Neural progenitor cell (in vitro differentiated cells): ENCODE measurements at regions not wholly inside any gene's neighbourhood (a gene's known extent, or its start where the extent isn't known, plus 50 kb on each side); places are given as distances from the start of the nearest gene placed in this dataset.

Source experiments
- DNase-seq: peaks from one replicate; pipeline ENCODE4 v3.0.0-alpha.2; 2016; ENCODE audit warnings: low spot score
- H2AFZ ChIP-seq: fragments of 200-600 bp; sonication (generic); replicated peaks from 2 replicates; pipeline ENCODE4 v1.6.1; 2016; ENCODE audit warnings: antibody characterized with exemption
- H3F3A ChIP-seq: fragments of 200-600 bp; sonication (generic); 2 replicates; pipeline ENCODE4 v1.6.1; 2016; ENCODE audit warnings: antibody characterized with exemption, low read depth
- H3K27ac ChIP-seq: fragments of 200-600 bp; sonication (generic); 2 replicates; pipeline ENCODE4 v1.5.1; 2016; ENCODE audit warnings: mild to moderate bottlenecking
- H3K27me3 ChIP-seq: fragments of 200-600 bp; sonication (generic); 2 replicates; pipeline ENCODE4 v1.6.1; 2016; ENCODE audit warnings: mild to moderate bottlenecking, moderate library complexity
- H3K36me3 ChIP-seq: fragments of 200-600 bp; sonication (generic); 2 replicates; pipeline ENCODE4 v1.5.1; 2016
- H3K4me1 ChIP-seq: fragments of 200-600 bp; sonication (generic); 2 replicates; pipeline ENCODE4 v1.6.1; 2016; ENCODE audit warnings: mixed run types
- H3K4me2 ChIP-seq: fragments of 200-600 bp; sonication (generic); 2 replicates; pipeline ENCODE4 v1.6.1; 2016
- H3K4me3 ChIP-seq: fragments of 200-600 bp; sonication (generic); 2 replicates; pipeline ENCODE4 v1.5.1; 2016
- H3K79me2 ChIP-seq: fragments of 200-600 bp; sonication (generic); 2 replicates; pipeline ENCODE4 v1.6.1; 2016; ENCODE audit warnings: low read depth
- H3K9ac ChIP-seq: fragments of 200-600 bp; sonication (generic); 2 replicates; pipeline ENCODE4 v1.6.1; 2016
- H3K9me3 ChIP-seq: fragments of 200-600 bp; sonication (generic); 2 replicates; pipeline ENCODE4 v1.5.1; 2016; ENCODE audit warnings: low read depth
- H4K20me1 ChIP-seq: fragments of 200-600 bp; sonication (generic); 2 replicates; pipeline ENCODE4 v1.6.1; 2016; ENCODE audit warnings: low read depth
- H3K27ac Mint-ChIP-seq: 3 replicates; pipeline ENCODE4 v1.8.0; 2021; ENCODE audit warnings: mixed read lengths
- H3K27me3 Mint-ChIP-seq: 2 replicates; pipeline ENCODE4 v1.8.0; 2022; ENCODE audit warnings: low read depth, mild to moderate bottlenecking, inconsistent platforms, moderate library complexity, mixed read lengths; ENCODE audit not compliant: insufficient read depth
- H3K36me3 Mint-ChIP-seq: 3 replicates; pipeline ENCODE4 v1.8.0; 2021; ENCODE audit warnings: mixed read lengths
- H3K4me1 Mint-ChIP-seq: 3 replicates; pipeline ENCODE4 v1.8.0; 2021; ENCODE audit warnings: mixed read lengths
- H3K4me3 Mint-ChIP-seq: 3 replicates; pipeline ENCODE4 v1.8.0; 2021; ENCODE audit warnings: mild to moderate bottlenecking, moderate library complexity, mixed read lengths
- H3K9me3 Mint-ChIP-seq: 3 replicates; pipeline ENCODE4 v1.8.0; 2020; ENCODE audit warnings: mixed read lengths
- EZH2 ChIP-seq: fragments of 200-600 bp; sonication (generic); IDR thresholded peaks from 2 replicates; pipeline ENCODE4 v1.6.1; 2017; ENCODE audit warnings: antibody characterized with exemption, mild to moderate bottlenecking, moderate library complexity
- EZH2phosphoT487 ChIP-seq: fragments of 200-600 bp; sonication (generic); IDR thresholded peaks from 2 replicates; pipeline ENCODE4 v1.6.1; 2017; ENCODE audit warnings: antibody characterized with exemption
- TF ChIP-seq, protein P1 (sequence below): fragments of 200-600 bp; sonication (generic); IDR thresholded peaks from 2 replicates; pipeline ENCODE4 v1.5.1; 2017; ENCODE audit warnings: antibody characterized with exemption, mild to moderate bottlenecking

DNA sequence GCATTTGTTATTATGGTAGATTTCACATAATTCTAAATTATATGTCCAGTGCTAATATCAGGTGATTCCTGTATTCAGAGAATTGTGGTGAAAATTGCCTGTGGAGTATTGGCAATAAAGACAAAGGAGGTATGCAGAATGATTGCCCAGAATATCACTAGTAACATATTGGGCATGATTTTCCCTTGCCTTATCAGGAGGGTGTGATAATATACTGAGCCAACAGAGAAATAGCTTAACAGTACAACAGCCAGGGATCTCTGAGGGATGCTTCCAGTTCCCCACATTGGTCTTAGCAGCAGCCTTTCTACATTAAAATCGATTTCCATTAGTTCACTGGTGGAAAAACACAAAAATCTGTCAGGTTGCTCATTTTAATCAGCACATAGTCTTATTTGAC, 122.9 kb upstream of the COL3A1 start:
- Histone ChIP-seq H3K9ac (no peak overlapping the region), H4K20me1 (no peaks in the 10 kb centered on the region), H3K36me3 (no peaks in the 10 kb centered on the region), H3K9me3 (no peaks in the 10 kb centered on the region), H2AFZ (no peak overlapping the region), H3K4me3 (no peak overlapping the region), H3K27me3 (no peaks in the 10 kb centered on the region), H3K79me2 (no peaks in the 10 kb centered on the region), H3K4me1 (no peaks in the 10 kb centered on the region), H3F3A (no peaks in the 10 kb centered on the region), H3K27ac (no peak overlapping the region), H3K4me2 (no peak overlapping the region)
- no peaks in the 10 kb centered on the region for H3K4me1 Mint-ChIP-seq
- no peaks in the 10 kb centered on the region for H3K36me3 Mint-ChIP-seq
- TF ChIP-seq EZH2 (no peak), EZH2phosphoT487 (no peak)
- TF ChIP-seq, protein P1, sequence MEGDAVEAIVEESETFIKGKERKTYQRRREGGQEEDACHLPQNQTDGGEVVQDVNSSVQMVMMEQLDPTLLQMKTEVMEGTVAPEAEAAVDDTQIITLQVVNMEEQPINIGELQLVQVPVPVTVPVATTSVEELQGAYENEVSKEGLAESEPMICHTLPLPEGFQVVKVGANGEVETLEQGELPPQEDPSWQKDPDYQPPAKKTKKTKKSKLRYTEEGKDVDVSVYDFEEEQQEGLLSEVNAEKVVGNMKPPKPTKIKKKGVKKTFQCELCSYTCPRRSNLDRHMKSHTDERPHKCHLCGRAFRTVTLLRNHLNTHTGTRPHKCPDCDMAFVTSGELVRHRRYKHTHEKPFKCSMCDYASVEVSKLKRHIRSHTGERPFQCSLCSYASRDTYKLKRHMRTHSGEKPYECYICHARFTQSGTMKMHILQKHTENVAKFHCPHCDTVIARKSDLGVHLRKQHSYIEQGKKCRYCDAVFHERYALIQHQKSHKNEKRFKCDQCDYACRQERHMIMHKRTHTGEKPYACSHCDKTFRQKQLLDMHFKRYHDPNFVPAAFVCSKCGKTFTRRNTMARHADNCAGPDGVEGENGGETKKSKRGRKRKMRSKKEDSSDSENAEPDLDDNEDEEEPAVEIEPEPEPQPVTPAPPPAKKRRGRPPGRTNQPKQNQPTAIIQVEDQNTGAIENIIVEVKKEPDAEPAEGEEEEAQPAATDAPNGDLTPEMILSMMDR, result no peak
- H3K27ac Mint-ChIP-seq, result no peak overlapping the region
- H3K27me3 Mint-ChIP-seq, result peaks cover 2% of the 10 kb centered on the region
- H3K4me3 Mint-ChIP-seq, result no peak overlapping the region
- DNase-seq, result no peak
- H3K9me3 Mint-ChIP-seq, result peaks cover 2% of the 10 kb centered on the region

DNA sequence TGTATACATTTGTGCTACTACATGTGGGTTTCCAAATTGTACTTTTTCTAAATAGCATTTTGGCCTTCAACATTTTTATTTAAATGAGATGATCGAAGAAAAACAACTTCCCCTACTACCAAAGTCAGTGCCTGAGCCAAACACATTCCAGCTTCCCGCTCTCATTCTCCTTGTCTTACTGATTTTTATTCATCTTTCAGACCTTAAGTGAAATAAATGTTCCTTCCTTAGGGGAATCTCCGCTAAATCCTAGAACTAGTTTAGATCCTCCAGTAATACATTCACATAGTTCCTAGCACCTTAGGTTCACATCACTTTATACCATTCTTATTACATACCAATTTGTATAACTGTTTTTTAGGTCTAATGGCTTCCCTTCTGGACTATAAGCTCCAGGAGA, 122.3 kb upstream of the COL3A1 start:
- H3F3A ChIP-seq, result no peaks in the 10 kb centered on the region
- H2AFZ ChIP-seq, result no peak overlapping the region
- no peak overlapping the region for H3K4me3 ChIP-seq
- no peaks in the 10 kb centered on the region for H3K27me3 ChIP-seq
- no peak overlapping the region for H3K4me2 ChIP-seq
- peaks cover 2% of the 10 kb centered on the region for H3K9me3 Mint-ChIP-seq
- no peaks in the 10 kb centered on the region for H3K4me1 ChIP-seq
- H3K36me3 Mint-ChIP-seq, result no peaks in the 10 kb centered on the region
- no peaks in the 10 kb centered on the region for H4K20me1 ChIP-seq
- no peak overlapping the region for H3K27ac ChIP-seq
- H3K79me2 ChIP-seq, result no peaks in the 10 kb centered on the region
- H3K4me1 Mint-ChIP-seq, result no peaks in the 10 kb centered on the region
- no peak overlapping the region for H3K9ac ChIP-seq
- H3K4me3 Mint-ChIP-seq, result no peak overlapping the region
- H3K27ac Mint-ChIP-seq, result no peak overlapping the region
- no peaks in the 10 kb centered on the region for H3K36me3 ChIP-seq
- no peaks in the 10 kb centered on the region for H3K9me3 ChIP-seq
- TF ChIP-seq EZH2phosphoT487 (no peak), EZH2 (no peak)
- TF ChIP-seq, protein P1, result no peak
- DNase-seq, result no peak
- peaks cover 2% of the 10 kb centered on the region for H3K27me3 Mint-ChIP-seq

DNA sequence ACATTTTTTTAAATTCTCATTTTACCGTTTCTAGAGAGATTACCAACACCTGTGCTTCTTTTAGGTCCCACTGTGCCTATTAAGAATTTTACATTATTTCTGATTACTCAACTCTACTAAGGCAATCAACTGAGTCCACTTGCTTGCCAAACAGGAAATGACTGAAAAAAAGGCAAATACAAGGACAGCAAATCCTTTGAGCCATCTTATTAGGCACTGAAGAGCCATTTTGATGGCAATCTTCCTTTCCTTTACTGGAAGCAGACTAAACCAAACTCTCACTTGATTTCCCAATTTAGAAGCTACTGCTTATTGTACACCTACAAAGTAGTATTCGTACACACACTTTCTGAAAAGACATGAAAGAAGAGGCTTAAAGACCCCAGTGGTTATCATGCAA, 121.4 kb upstream of the COL3A1 start:
- Mint-ChIP-seq H3K4me3 (no peak overlapping the region), H3K4me1 (no peaks in the 10 kb centered on the region), H3K27me3 (peaks cover 2% of the 10 kb centered on the region), H3K36me3 (no peaks in the 10 kb centered on the region), H3K9me3 (peaks cover 2% of the 10 kb centered on the region), H3K27ac (no peak overlapping the region)
- H3K9me3 ChIP-seq, result no peaks in the 10 kb centered on the region
- H3F3A ChIP-seq, result no peaks in the 10 kb centered on the region
- no peak for DNase-seq
- H3K36me3 ChIP-seq, result no peaks in the 10 kb centered on the region
- no peak overlapping the region for H3K4me2 ChIP-seq
- no peaks in the 10 kb centered on the region for H3K79me2 ChIP-seq
- no peaks in the 10 kb centered on the region for H3K27me3 ChIP-seq
- H2AFZ ChIP-seq, result no peak overlapping the region
- H3K9ac ChIP-seq, result no peak overlapping the region
- H4K20me1 ChIP-seq, result no peaks in the 10 kb centered on the region
- H3K4me3 ChIP-seq, result no peak overlapping the region
- TF ChIP-seq EZH2, result no peak
- TF ChIP-seq EZH2phosphoT487, result no peak
- TF ChIP-seq, protein P1, result no peak
- no peaks in the 10 kb centered on the region for H3K4me1 ChIP-seq
- no peak overlapping the region for H3K27ac ChIP-seq

DNA sequence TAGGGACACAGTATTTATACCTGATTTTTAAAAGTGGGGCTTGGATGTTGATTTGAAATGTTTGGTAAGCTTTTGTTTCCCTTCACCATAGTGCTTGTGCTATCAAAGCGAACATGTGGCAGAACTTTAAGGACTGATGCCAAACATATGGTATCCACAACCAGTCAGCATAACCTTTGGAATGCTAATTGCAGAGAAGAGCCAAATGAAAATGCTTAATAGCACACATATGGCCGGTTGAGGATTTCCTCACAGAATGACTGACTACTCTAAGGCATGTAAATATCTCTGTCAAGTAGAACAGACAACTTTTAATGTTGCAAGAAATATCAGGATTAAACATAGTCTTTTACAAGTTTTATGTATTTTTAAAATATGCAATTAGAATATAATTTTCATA, 120.9 kb upstream of the COL3A1 start:
- no peak overlapping the region for H3K27ac Mint-ChIP-seq
- no peak overlapping the region for H3K9ac ChIP-seq

More for the DNA sequence above, 120.9 kb upstream of the COL3A1 start:
- Histone ChIP-seq H3F3A (no peaks in the 10 kb centered on the region), H3K4me2 (no peak overlapping the region), H3K4me3 (no peak overlapping the region), H3K27me3 (no peaks in the 10 kb centered on the region), H3K36me3 (no peaks in the 10 kb centered on the region), H3K4me1 (no peaks in the 10 kb centered on the region), H3K79me2 (no peaks in the 10 kb centered on the region), H2AFZ (no peak overlapping the region), H3K9me3 (no peaks in the 10 kb centered on the region), H4K20me1 (no peaks in the 10 kb centered on the region), H3K27ac (no peak overlapping the region)
- Mint-ChIP-seq H3K4me1 (no peaks in the 10 kb centered on the region), H3K4me3 (no peak overlapping the region), H3K9me3 (peaks cover 2% of the 10 kb centered on the region), H3K36me3 (no peaks in the 10 kb centered on the region), H3K27me3 (peaks cover 2% of the 10 kb centered on the region)
- TF ChIP-seq EZH2, result no peak
- no peak for TF ChIP-seq EZH2phosphoT487
- TF ChIP-seq, protein P1, result no peak
- no peak for DNase-seq
